Osteocyte (in vitro differentiated cells): ENCODE measurements at regions not wholly inside any gene's neighbourhood (a gene's known extent, or its start where the extent isn't known, plus 50 kb on each side); places are given as distances from the start of the nearest gene placed in this dataset.

Experiments used
- DNase-seq: peaks from one replicate; pipeline ENCODE4 v3.0.0; 2021; ENCODE audit warnings: mixed read lengths; ENCODE audit not compliant: unreplicated experiment; ENCODE audit errors: extremely low spot score
- H3K27ac Mint-ChIP-seq: one replicate; pipeline ENCODE4 v1.8.0; 2021; ENCODE audit warnings: mild to moderate bottlenecking, mixed read lengths; ENCODE audit not compliant: unreplicated experiment
- H3K27me3 Mint-ChIP-seq: one replicate; pipeline ENCODE4 v1.8.0; 2021; ENCODE audit warnings: mixed read lengths; ENCODE audit not compliant: unreplicated experiment
- H3K36me3 Mint-ChIP-seq: one replicate; pipeline ENCODE4 v1.8.0; 2021; ENCODE audit warnings: mixed read lengths; ENCODE audit not compliant: unreplicated experiment
- H3K4me1 Mint-ChIP-seq: one replicate; pipeline ENCODE4 v1.8.0; 2021; ENCODE audit warnings: mixed read lengths; ENCODE audit not compliant: unreplicated experiment
- H3K4me3 Mint-ChIP-seq: one replicate; pipeline ENCODE4 v1.8.0; 2021; ENCODE audit warnings: mild to moderate bottlenecking, moderate library complexity, mixed read lengths; ENCODE audit not compliant: unreplicated experiment
- H3K9me3 Mint-ChIP-seq: one replicate; pipeline ENCODE4 v1.8.0; 2021; ENCODE audit warnings: mixed read lengths; ENCODE audit not compliant: unreplicated experiment
- CTCF ChIP-seq: fragments of 200-600 bp; sonication (generic); IDR thresholded peaks from 2 replicates; pipeline ENCODE4 v1.5.0; 2021; ENCODE audit warnings: antibody characterized with exemption, mild to moderate bottlenecking, moderate library complexity

DNA sequence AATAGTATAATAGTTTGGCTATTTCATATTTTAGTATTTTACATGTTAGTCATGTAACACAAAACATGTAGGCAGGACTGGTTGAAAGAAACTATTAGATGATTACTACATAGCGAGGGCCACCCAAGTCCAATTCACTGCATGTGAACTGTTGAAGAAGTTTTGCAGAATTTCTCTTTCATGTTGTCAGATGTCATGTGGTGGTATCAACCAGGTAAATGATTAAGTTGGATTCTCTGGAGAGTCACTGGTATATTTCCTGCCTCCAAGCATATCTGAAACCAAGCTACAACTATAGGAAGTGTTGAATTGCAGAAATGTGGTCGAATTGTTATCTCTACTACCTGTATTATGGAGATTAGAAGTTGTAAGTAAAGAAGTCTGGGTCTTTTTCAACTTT lies 137.8 kb upstream of the DPYD start:
- Mint-ChIP-seq H3K27ac (no peak overlapping the region), H3K36me3 (peaks cover 2% of the 10 kb centered on the region), H3K4me1 (peaks cover 11% of the 10 kb centered on the region), H3K27me3 (no peaks in the 10 kb centered on the region), H3K4me3 (no peak overlapping the region), H3K9me3 (no peaks in the 10 kb centered on the region)
- no peak for DNase-seq
- TF ChIP-seq CTCF = no peak

DNA sequence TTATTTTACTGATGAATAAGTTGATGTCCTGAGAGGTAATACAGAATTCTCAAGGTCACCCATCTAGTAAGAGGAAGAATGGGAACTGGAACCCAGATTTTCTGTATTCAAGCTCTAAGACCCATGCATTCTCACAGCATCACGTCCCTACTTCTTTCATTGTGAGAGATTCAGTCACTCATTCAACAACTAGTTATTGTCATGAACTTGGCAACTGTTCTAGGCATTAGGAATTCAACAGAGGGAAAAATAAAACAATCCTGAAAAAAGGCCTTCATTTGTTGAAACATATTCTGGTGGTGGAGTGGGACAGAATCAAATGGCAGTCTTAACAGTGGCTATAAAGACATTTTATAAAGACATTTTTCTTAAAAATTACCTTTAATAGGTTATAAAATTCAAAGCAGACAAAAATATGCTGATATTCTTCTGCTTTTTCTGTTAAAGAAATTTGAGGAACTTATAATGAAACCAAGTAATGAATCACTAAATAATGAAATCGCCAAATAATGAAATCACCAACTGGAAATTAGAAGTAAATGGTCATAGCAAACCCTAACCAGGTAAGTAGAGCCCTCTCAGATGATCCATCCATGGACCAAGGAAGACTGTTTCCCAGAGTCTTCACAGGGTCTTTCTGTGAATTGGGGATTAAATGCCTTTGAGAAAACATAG lies 136.5 kb upstream of the DPYD start:
- TF ChIP-seq CTCF = no peak
- Mint-ChIP-seq H3K36me3 (no peaks in the 10 kb centered on the region), H3K4me3 (no peak overlapping the region), H3K9me3 (no peaks in the 10 kb centered on the region), H3K27me3 (no peaks in the 10 kb centered on the region), H3K4me1 (peaks cover 24% of the 10 kb centered on the region), H3K27ac (no peak overlapping the region)
- no peak for DNase-seq

DNA sequence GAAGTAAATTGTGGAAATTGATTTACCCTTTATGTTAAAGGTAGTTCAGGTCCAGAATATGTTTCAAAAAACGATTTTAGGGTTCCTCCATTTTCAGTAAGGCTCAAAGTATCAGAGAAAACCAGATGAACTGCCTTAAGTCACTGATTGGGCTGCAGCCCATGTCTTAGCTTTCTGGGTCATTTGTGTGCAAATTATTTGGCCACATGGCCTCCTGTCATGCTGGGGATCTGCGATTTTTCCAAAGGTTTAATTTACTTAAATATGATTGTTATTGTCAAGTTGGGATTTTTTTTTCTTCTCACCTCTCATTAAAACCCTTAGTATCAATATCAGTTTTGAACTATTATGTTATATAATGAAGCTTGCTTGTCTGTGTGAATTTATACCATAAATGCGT lies 135.9 kb upstream of the DPYD start:
- Mint-ChIP-seq H3K9me3 (no peaks in the 10 kb centered on the region), H3K4me3 (no peak overlapping the region), H3K27me3 (no peaks in the 10 kb centered on the region), H3K36me3 (no peaks in the 10 kb centered on the region), H3K4me1 (peaks cover 26% of the 10 kb centered on the region), H3K27ac (no peak overlapping the region)
- no peak for DNase-seq
- no peak for TF ChIP-seq CTCF

DNA sequence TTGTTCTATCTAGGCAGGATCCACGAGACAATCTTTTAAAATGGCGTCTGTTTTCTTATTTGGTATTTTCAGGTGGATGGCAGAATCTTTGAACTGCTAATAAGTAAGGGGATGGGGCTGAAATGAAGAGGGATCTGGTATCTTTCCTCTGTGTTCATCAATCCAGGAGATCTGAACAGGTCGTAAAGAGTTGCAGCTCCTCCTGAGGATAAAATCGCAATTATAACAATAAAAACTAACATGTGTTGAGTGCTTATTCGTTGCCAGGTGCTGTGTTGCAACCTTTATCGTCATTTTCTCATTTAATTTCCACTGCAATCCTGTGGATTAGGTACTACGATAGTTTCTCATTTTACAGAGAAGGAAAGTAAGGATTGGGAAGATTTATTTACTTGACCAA lies 134.6 kb upstream of the DPYD start:
- Mint-ChIP-seq H3K9me3 (no peaks in the 10 kb centered on the region), H3K27ac (no peak overlapping the region), H3K4me1 (peaks cover 29% of the 10 kb centered on the region), H3K36me3 (no peaks in the 10 kb centered on the region), H3K27me3 (no peaks in the 10 kb centered on the region), H3K4me3 (no peak overlapping the region)
- DNase-seq = no peak
- TF ChIP-seq CTCF = no peak

DNA sequence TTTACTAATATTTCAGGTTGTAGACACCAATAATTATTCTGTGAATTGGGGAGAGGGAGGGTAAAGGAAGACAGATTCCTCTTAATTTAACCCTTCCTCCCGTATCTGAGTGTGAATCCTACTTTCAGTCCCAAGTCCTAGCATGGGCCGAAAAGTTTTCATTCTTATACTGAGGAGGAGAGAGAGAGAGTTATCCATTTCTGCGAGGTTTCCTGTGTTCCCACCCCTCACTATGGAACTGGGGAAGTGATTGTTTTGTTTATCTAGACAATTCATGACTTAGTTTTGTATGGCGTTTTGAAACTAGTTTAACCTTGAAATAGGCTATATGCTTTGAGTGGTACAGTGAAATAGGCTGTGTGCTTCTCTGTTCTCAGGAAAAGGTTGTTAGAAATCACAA lies 134.0 kb upstream of the DPYD start:
- H3K27me3 Mint-ChIP-seq = no peaks in the 10 kb centered on the region

More for the DNA sequence above, 134.0 kb upstream of the DPYD start:
- DNase-seq = no peak
- Mint-ChIP-seq H3K36me3 (no peaks in the 10 kb centered on the region), H3K4me1 (peaks cover 29% of the 10 kb centered on the region), H3K4me3 (peak overlapping the region; percentile 79), H3K9me3 (no peaks in the 10 kb centered on the region), H3K27ac (peak overlapping the region; percentile 74)
- no peak for TF ChIP-seq CTCF
